NCI-H2081 (cell line): ENCODE measurements at regions not wholly inside any gene's neighbourhood (a gene's known extent, or its start where the extent isn't known, plus 50 kb on each side); places are given as distances from the start of the nearest gene placed in this dataset.

ENCODE experiments used
- DNase-seq, 2 experiments: peaks; one replicate each; lab custom pipeline; 2025; lab: John Stamatoyannopoulos, UW

GRCh38 chr3:98962951-98963350, 61.5 kb upstream of the DCBLD2 start:
- no peak for DNase-seq

DNA sequence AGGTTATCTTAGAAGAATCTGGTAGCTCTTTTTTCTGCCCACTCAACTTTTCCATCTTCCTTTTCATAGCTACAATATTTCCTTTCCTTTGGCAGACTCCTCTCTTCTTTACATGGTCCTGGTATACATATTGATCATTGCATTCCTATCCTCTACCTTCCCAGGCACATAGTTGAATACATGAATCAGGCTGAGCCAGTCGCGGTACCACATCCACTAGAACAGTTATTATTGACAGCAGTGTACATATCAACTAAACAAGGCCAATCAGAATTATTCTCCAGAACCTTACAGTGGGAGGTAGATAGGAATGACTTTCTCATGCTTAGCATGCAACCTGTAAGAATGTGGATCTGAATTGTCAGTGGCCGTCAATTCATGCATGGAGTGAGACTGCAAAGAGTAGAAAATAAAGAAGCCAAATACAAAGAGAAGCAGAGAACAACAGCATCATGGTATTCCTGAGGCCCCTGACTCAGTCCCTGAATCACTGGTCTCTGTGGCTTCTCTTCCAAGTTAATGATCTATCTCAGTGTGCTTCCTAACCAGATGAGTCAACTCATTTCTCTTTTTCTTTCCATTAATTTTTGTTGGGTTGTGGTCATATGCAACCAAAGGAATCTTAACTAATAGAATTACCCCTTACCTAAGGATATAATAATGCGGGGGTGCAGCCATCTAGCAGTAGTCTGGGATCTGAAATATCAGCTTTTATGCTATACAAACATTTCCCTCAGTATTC, 60.9 kb upstream of the DCBLD2 start:
- no peak for DNase-seq

DNA sequence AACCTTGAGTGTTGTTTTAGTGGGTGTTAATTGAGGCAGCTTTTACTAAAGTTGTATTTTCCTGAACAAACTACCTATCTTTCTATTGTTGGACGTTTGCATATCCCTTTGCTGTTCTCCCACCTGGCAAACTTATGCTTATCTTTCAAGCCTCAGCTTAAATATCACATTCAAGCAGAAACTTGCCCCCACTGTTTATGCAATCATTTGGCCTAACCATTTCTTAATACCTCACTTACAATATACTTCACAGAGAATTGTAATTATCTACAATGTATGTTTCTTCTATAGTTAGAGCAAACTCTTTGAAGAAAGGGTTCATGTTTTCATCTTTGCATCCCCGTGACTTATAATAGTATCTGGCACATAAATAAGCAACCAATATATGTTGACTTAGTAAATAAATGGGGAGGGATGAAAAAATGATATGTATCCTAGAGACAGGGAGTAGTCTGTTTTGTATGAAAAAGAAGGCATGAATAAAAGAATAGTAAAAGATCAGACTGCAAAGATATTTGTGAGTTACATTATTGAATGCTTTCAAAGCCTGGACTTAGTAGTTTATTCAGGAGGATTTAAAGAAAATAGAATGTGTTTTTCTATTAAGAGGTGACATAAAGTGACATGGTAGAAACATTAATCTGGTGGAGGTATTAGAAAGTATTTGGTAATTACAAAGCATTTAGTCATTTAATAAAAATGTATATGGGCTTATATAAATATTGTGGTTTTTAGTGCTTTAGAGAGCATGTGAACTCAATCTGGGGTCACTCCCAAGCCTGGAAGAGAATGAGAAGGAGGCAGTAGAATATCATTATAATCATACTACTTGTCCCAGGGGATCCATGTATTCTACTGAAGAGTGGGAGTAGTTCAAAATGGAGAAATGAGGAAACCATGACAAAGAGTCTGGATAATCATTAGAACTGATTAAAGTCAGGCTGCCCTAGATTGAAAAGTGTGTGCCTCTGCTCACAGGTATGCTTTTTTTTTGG, 60.0 kb upstream of the DCBLD2 start:
- DNase-seq: no peak

GRCh38 chr3:98957681-98958080, 56.2 kb upstream of the DCBLD2 start:
- no peak for DNase-seq

- DNase-seq: no peak
Measured at GRCh38 chr3:98956008-98956407, 54.5 kb upstream of the DCBLD2 start.

DNA sequence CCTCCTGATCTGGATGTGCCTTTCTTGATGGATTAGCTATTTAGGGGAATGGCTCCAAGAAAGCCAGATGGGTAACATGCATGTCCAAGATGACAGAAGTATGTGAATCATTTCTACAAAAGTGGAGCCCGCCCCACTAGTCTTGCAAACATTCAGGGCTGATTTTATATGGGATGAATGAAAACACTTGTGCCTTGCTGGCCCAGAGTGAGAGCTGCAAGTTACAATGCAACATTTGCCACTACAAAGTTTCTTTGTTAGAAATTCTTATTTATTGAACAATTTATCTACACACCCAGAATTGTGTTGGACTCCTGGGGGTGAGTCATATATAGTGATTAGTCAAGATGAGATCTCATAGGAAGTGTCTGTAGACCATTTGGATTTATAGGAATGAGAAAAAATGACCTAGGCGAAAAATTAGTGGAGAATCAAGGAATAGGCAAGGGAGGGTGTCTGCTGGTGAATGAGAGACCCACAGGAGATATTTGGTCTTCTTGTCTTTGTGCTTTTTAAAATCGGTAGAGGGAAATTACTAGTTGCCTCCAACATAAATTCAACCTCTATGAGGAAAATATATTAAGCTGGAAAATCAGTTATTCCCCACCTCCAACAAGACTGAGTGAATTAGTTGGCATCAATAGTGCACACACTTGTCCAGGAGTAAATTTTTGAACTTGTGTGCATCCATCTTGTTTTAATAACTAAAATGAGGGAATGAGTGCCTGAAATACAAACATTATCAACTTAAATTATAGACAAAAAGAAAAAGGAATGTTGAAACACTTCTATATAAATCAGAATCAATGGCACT, 53.5 kb upstream of the DCBLD2 start:
- DNase-seq: no peak

DNA sequence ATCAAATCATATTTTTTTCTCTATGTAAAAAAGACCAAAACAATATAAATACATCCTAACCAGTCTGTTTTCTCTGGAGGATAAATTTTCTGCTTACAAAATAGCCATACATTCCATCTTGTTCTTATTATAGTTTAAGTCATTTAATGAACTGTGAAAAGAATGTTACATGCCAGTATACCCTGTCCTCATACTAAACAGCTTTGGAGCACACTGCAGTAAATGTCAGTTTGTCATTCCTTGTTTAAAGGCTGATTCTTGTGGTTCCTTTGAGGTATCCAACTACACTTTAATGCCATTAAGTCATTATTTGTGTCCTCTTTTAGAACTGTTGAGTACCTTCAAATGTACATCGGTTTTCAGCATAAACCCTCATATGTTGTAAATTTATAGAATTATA, 52.7 kb upstream of the DCBLD2 start:
- no peak for DNase-seq

DNA sequence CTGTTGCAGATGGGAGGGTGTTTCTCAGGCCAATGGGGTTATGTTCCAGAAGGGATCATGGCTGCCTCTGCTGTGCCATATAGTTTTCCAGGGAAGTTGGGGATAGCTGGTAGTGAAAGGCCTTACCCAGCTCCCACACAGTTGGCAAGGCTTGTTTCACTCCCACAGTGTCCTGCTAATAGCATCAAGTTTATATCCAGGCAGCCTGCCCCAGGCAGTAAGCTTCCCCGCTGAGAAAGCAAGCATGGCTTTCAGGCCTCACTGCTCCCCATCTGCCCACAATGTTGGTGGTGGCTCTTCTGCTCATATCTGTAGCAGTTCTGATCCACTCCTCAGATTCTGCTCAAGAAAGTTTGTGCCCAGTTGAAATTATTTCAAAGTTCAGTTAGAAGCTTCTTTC, 50.9 kb upstream of the DCBLD2 start:
- DNase-seq: peak; percentile 4 to 21
